ENCODE measurements at regions not wholly inside any gene's neighbourhood (a gene's known extent, or its start where the extent isn't known, plus 50 kb on each side); places are given as distances from the start of the nearest gene placed in this dataset.

DNA sequence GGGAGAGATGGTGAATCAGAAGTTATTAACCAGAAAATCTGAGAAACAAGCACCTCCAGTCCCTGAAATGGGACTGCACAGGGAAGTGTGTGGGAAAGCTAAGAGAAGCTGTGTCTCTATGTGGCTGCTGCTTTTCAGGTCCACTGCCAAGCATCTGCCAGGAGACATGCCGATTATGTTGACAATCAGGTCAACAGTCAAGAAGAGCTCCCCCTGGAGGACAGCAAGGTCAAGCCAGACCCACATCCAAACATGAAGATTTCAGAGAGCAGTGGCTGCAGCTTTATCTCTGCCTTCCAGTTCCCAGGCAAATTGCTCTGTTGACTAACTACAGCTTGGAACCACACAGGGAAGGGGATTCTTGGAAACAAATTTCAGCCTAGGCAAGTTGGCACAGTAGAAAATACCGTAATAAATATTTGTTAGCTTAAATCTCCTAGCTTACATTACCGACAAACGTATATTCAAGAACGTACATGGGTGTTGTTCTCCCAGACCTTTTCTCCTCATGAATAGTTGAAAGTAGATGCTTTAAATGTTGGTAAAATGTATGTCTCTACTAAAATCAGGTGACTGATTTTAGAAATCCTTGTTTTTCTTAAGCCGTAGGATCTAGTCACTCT is 394.5 kb upstream of the RARB start:
- Histone ChIP-seq H3K4me3 (ENCODE audit: extremely low read depth in 1 of 4, insufficient read depth in 2 of 4, low read depth in 3 of 4, low read length in 4 of 4) (no peak overlapping the region), H3K18ac (ENCODE audit: extremely low read depth, low read length) (no peak overlapping the region), H3K4me2 (ENCODE audit: insufficient read depth in 1 of 2, low read depth in 2 of 2, low read length in 2 of 2) (no peak overlapping the region), H3K79me1 (ENCODE audit: low read depth, low read length) (no peaks in the 10 kb centered on the region), H2BK120ac (replicated peaks; ENCODE audit: low read depth, low read length) (no peak overlapping the region), H4K5ac (ENCODE audit: insufficient read length, low read depth, low read length) (no peak overlapping the region), H4K91ac (replicated peaks; ENCODE audit: insufficient read length, low read length) (no peak overlapping the region), H4K20me1 (replicated peaks in 1 of 2; ENCODE audit: control insufficient read depth in 1 of 2, insufficient read depth in 2 of 2, low read length in 2 of 2) (no peaks in the 10 kb centered on the region), H3K27me3 (replicated peaks in 1 of 4; ENCODE audit: control insufficient read depth in 3 of 4, extremely low read depth in 1 of 4, insufficient read depth in 3 of 4, low read length in 3 of 4) (peaks cover 0 to 1% (median 0%) of the 10 kb centered on the region in 4 experiments; a peak in 1 of 7 replicates), H3K4me1 (replicated peaks in 1 of 4; ENCODE audit: control insufficient read depth in 3 of 4, insufficient read depth in 4 of 4, low read length in 3 of 4) (no peaks in the 10 kb centered on the region), H3K27ac (ENCODE audit: low read depth, low read length) (no peak overlapping the region), H2BK20ac (ENCODE audit: low read length) (no peak overlapping the region), H3K36me3 (ENCODE audit: control insufficient read depth in 2 of 4, insufficient read depth in 4 of 4, low read length in 3 of 4) (no peaks in the 10 kb centered on the region), H3K9ac (replicated peaks in 1 of 4; ENCODE audit: extremely low read depth in 1 of 4, low read depth in 3 of 4, low read length in 3 of 4) (no peak overlapping the region), H2AFZ (ENCODE audit: low read length) (peak overlapping the region; percentile 9; the same call in 1 of the 2 replicates), H3K56ac (replicated peaks; ENCODE audit: insufficient read length, low read depth, low read length) (no peak overlapping the region), H3K14ac (ENCODE audit: insufficient read length) (no peak overlapping the region), H3K79me2 (ENCODE audit: control insufficient read depth in 1 of 2, insufficient read depth in 2 of 2, low read length in 2 of 2) (no peaks in the 10 kb centered on the region), H3K23ac (ENCODE audit: insufficient read length) (no peak overlapping the region), H2AK5ac (ENCODE audit: low read depth, low read length) (no peak overlapping the region), H2BK5ac (ENCODE audit: low read depth, low read length) (no peak overlapping the region), H3K4ac (replicated peaks; ENCODE audit: insufficient read length, low read depth, low read length) (no peak overlapping the region), H4K8ac (ENCODE audit: extremely low read depth, insufficient read depth, low read length) (no peak overlapping the region), H2BK15ac (ENCODE audit: low read length) (no peak overlapping the region), H3K9me3 (ENCODE audit: insufficient read depth in 2 of 2, low read depth in 1 of 2, low read length in 1 of 2) (no peaks in the 10 kb centered on the region), H2BK12ac (ENCODE audit: low read depth, low read length) (no peak overlapping the region), H3K23me2 (ENCODE audit: low read depth, low read length) (no peaks in the 10 kb centered on the region)
- WGBS, 2 experiments (ENCODE audit: extremely low coverage in 1 of 2, insufficient coverage in 1 of 2, insufficient read length in 1 of 2, insufficient replicate concordance in 2 of 2, low coverage in 1 of 2, low lambda C conversion rate in 2 of 2, missing lambda C conversion rate in 1 of 2), result 77% methylated on average over 6 of the region's 6 CpGs; no CpG with 5 or more reads in 1 of the 2 experiments
- DNase-seq (ENCODE audit: low read depth in 1 of 2, low spot score in 2 of 2), result peak; percentile 31 to 69
- ChIA-PET CTCF (ENCODE audit: partially characterized antibody) (interaction anchor here (0.6 to 5.5 kb wide), 71 partner anchors 9 to 567 kb away, joined by 3 to 49 read pairs (median 4); no protein-coding TSS in a partner anchor), POLR2A (ENCODE audit: partially characterized antibody) (interaction anchor here (0.7 kb wide), 1 partner anchor 561 kb away, joined by 3 read pairs; no protein-coding TSS in a partner anchor)
- FAIRE-seq, result peak; percentile 83
- TF ChIP-seq SUZ12 (IDR thresholded peaks at IDR 0.05; ENCODE audit: low read length), result no peak
- TF ChIP-seq, protein P1, sequence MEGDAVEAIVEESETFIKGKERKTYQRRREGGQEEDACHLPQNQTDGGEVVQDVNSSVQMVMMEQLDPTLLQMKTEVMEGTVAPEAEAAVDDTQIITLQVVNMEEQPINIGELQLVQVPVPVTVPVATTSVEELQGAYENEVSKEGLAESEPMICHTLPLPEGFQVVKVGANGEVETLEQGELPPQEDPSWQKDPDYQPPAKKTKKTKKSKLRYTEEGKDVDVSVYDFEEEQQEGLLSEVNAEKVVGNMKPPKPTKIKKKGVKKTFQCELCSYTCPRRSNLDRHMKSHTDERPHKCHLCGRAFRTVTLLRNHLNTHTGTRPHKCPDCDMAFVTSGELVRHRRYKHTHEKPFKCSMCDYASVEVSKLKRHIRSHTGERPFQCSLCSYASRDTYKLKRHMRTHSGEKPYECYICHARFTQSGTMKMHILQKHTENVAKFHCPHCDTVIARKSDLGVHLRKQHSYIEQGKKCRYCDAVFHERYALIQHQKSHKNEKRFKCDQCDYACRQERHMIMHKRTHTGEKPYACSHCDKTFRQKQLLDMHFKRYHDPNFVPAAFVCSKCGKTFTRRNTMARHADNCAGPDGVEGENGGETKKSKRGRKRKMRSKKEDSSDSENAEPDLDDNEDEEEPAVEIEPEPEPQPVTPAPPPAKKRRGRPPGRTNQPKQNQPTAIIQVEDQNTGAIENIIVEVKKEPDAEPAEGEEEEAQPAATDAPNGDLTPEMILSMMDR (IDR thresholded peaks at IDR 0.05; ENCODE audit: control extremely low read depth in 1 of 3, insufficient read depth in 1 of 3, low read depth in 1 of 3, low read length in 3 of 3), result peak; percentile 72 to 93 (median 74)
- peak; percentile 67 to 75 for TF ChIP-seq RAD21 (IDR thresholded peaks at IDR 0.05 in 1 of 2, conservative IDR thresholded peaks at IDR 0.05 in 1 of 2; ENCODE audit: low read depth in 2 of 2, low read length in 2 of 2)
- no peak for TF ChIP-seq SIRT6 (IDR thresholded peaks at IDR 0.05; ENCODE audit: low read length)
- no peak for TF ChIP-seq RFX5 (IDR thresholded peaks at IDR 0.05; ENCODE audit: borderline replicate concordance, low read depth, low read length)
- TF ChIP-seq, protein P2, sequence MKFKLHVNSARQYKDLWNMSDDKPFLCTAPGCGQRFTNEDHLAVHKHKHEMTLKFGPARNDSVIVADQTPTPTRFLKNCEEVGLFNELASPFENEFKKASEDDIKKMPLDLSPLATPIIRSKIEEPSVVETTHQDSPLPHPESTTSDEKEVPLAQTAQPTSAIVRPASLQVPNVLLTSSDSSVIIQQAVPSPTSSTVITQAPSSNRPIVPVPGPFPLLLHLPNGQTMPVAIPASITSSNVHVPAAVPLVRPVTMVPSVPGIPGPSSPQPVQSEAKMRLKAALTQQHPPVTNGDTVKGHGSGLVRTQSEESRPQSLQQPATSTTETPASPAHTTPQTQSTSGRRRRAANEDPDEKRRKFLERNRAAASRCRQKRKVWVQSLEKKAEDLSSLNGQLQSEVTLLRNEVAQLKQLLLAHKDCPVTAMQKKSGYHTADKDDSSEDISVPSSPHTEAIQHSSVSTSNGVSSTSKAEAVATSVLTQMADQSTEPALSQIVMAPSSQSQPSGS (IDR thresholded peaks at IDR 0.05; ENCODE audit: low read length), result no peak
- no peak for TF ChIP-seq SIX5 (IDR thresholded peaks at IDR 0.05; ENCODE audit: low read depth, low read length)
- TF ChIP-seq GABPA (IDR thresholded peaks at IDR 0.05; ENCODE audit: borderline replicate concordance, insufficient read depth, low read length), result 0 out of 2 replicates have a peak, but pooled peaks have one; percentile 20

Data from H1 (cell line).